SK-N-SH treated with all-trans-retinoic acid at 6 μM for 48 hours (cell line): ENCODE measurements at regions not wholly inside any gene's neighbourhood (a gene's known extent, or its start where the extent isn't known, plus 50 kb on each side); places are given as distances from the start of the nearest gene placed in this dataset.

ENCODE experiments used
- ARNTL ChIP-seq: fragments of 450-650 bp; formaldehyde crosslinking; IDR thresholded peaks from 2 replicates; pipeline ENCODE4 v1.5.0; 2020; ENCODE audit warnings: low read depth, mild to moderate bottlenecking, moderate library complexity, borderline replicate concordance
- ISL1 ChIP-seq: fragments of 250-450 bp; sonication (Bioruptor Pico); IDR thresholded peaks from 2 replicates; pipeline ENCODE4 v2.1.2; 2022; ENCODE audit warnings: mild to moderate bottlenecking, moderate library complexity
- PATZ1 ChIP-seq: fragments of 250-450 bp; sonication (Bioruptor Pico); IDR thresholded peaks from 2 replicates; pipeline ENCODE4 v1.8.0; 2020; ENCODE audit warnings: mild to moderate bottlenecking, moderate library complexity, borderline replicate concordance
- PPARA ChIP-seq: fragments of 250-450 bp; sonication (Bioruptor Pico); IDR thresholded peaks from 2 replicates; pipeline ENCODE4 v1.5.0; 2020; ENCODE audit warnings: mild to moderate bottlenecking, borderline replicate concordance
- RARB ChIP-seq: fragments of 250-450 bp; sonication (Bioruptor Pico); IDR thresholded peaks from 2 replicates; pipeline ENCODE4 v1.8.0; 2021; ENCODE audit warnings: mild to moderate bottlenecking, moderate library complexity
- ZC3H10 ChIP-seq: fragments of 250-450 bp; sonication (Bioruptor Pico); IDR thresholded peaks from 2 replicates; pipeline ENCODE4 v1.5.1; 2021; ENCODE audit warnings: mild to moderate bottlenecking, moderate library complexity
- ZFP3 ChIP-seq: fragments of 250-450 bp; sonication (Bioruptor Pico); IDR thresholded peaks from 2 replicates; pipeline ENCODE4 v1.5.0; 2020; ENCODE audit warnings: mild to moderate bottlenecking, moderate library complexity

DNA sequence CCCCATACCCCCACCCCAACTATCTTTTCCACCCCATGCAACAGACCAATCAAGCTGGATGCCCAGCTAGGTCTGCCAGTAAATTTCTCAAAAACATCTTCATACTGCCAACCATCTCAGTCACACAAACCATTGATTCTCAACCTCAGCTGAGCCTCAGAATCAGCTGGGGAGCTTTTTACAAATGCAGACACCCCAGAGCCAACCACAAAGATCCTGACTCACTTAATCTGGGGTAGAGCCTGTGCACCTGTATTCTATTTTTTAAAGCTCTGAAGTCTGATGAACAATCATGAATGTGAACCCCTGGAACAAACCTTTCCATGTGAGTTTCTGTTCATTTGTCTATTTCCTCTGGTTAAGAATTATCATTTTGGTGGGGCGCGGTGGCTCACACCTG, 66.0 kb downstream of the ZNF281 start:
- no peak for TF ChIP-seq ZC3H10 (CRISPR knock-in tag)
- no peak for TF ChIP-seq RARB (CRISPR knock-in tag)
- no peak for TF ChIP-seq ISL1 (CRISPR knock-in tag)
- TF ChIP-seq PATZ1: no peak
- TF ChIP-seq PPARA (CRISPR knock-in tag): no peak
- no peak for TF ChIP-seq ARNTL (CRISPR knock-in tag)
- TF ChIP-seq ZFP3: no peak
